Neural progenitor cell (in vitro differentiated cells): ENCODE measurements at regions not wholly inside any gene's neighbourhood (a gene's known extent, or its start where the extent isn't known, plus 50 kb on each side); places are given as distances from the start of the nearest gene placed in this dataset.

Experiments used
- DNase-seq: peaks from one replicate; pipeline ENCODE4 v3.0.0-alpha.2; 2016; ENCODE audit warnings: low spot score
- H2AFZ ChIP-seq: fragments of 200-600 bp; sonication (generic); replicated peaks from 2 replicates; pipeline ENCODE4 v1.6.1; 2016; ENCODE audit warnings: antibody characterized with exemption
- H3F3A ChIP-seq: fragments of 200-600 bp; sonication (generic); 2 replicates; pipeline ENCODE4 v1.6.1; 2016; ENCODE audit warnings: antibody characterized with exemption, low read depth
- H3K27ac ChIP-seq: fragments of 200-600 bp; sonication (generic); 2 replicates; pipeline ENCODE4 v1.5.1; 2016; ENCODE audit warnings: mild to moderate bottlenecking
- H3K27me3 ChIP-seq: fragments of 200-600 bp; sonication (generic); 2 replicates; pipeline ENCODE4 v1.6.1; 2016; ENCODE audit warnings: mild to moderate bottlenecking, moderate library complexity
- H3K36me3 ChIP-seq: fragments of 200-600 bp; sonication (generic); 2 replicates; pipeline ENCODE4 v1.5.1; 2016
- H3K4me1 ChIP-seq: fragments of 200-600 bp; sonication (generic); 2 replicates; pipeline ENCODE4 v1.6.1; 2016; ENCODE audit warnings: mixed run types
- H3K4me2 ChIP-seq: fragments of 200-600 bp; sonication (generic); 2 replicates; pipeline ENCODE4 v1.6.1; 2016
- H3K4me3 ChIP-seq: fragments of 200-600 bp; sonication (generic); 2 replicates; pipeline ENCODE4 v1.5.1; 2016
- H3K79me2 ChIP-seq: fragments of 200-600 bp; sonication (generic); 2 replicates; pipeline ENCODE4 v1.6.1; 2016; ENCODE audit warnings: low read depth
- H3K9ac ChIP-seq: fragments of 200-600 bp; sonication (generic); 2 replicates; pipeline ENCODE4 v1.6.1; 2016
- H3K9me3 ChIP-seq: fragments of 200-600 bp; sonication (generic); 2 replicates; pipeline ENCODE4 v1.5.1; 2016; ENCODE audit warnings: low read depth
- H4K20me1 ChIP-seq: fragments of 200-600 bp; sonication (generic); 2 replicates; pipeline ENCODE4 v1.6.1; 2016; ENCODE audit warnings: low read depth
- H3K27ac Mint-ChIP-seq: 3 replicates; pipeline ENCODE4 v1.8.0; 2021; ENCODE audit warnings: mixed read lengths
- H3K27me3 Mint-ChIP-seq: 2 replicates; pipeline ENCODE4 v1.8.0; 2022; ENCODE audit warnings: low read depth, mild to moderate bottlenecking, inconsistent platforms, moderate library complexity, mixed read lengths; ENCODE audit not compliant: insufficient read depth
- H3K36me3 Mint-ChIP-seq: 3 replicates; pipeline ENCODE4 v1.8.0; 2021; ENCODE audit warnings: mixed read lengths
- H3K4me1 Mint-ChIP-seq: 3 replicates; pipeline ENCODE4 v1.8.0; 2021; ENCODE audit warnings: mixed read lengths
- H3K4me3 Mint-ChIP-seq: 3 replicates; pipeline ENCODE4 v1.8.0; 2021; ENCODE audit warnings: mild to moderate bottlenecking, moderate library complexity, mixed read lengths
- H3K9me3 Mint-ChIP-seq: 3 replicates; pipeline ENCODE4 v1.8.0; 2020; ENCODE audit warnings: mixed read lengths
- EZH2 ChIP-seq: fragments of 200-600 bp; sonication (generic); IDR thresholded peaks from 2 replicates; pipeline ENCODE4 v1.6.1; 2017; ENCODE audit warnings: antibody characterized with exemption, mild to moderate bottlenecking, moderate library complexity
- EZH2phosphoT487 ChIP-seq: fragments of 200-600 bp; sonication (generic); IDR thresholded peaks from 2 replicates; pipeline ENCODE4 v1.6.1; 2017; ENCODE audit warnings: antibody characterized with exemption
- TF ChIP-seq, protein P1 (sequence below): fragments of 200-600 bp; sonication (generic); IDR thresholded peaks from 2 replicates; pipeline ENCODE4 v1.5.1; 2017; ENCODE audit warnings: antibody characterized with exemption, mild to moderate bottlenecking

DNA sequence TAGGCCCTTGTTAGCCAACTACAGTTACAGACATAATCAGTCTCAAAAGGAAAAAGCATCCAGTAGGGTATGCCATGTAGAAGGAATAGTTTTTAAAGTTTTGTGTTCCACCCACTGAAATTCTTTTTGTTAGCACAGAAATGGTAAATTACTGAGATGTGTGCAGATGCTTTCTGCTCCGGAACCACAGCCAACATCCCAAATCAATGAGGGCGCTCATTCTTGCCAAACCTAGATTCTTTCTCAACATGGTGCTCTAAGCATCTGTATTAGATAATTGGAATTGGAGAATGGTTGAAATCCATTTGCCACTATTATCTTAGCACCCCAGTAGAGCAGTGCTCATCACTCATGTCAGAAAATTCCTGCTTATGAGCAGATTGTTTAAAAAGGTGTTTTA lies 127.8 kb downstream of the SEC61B start:
- no peaks in the 10 kb centered on the region for H4K20me1 ChIP-seq
- Mint-ChIP-seq H3K27me3 (peaks cover 2% of the 10 kb centered on the region), H3K4me1 (no peaks in the 10 kb centered on the region), H3K4me3 (no peak overlapping the region), H3K36me3 (no peaks in the 10 kb centered on the region), H3K27ac (no peak overlapping the region), H3K9me3 (no peaks in the 10 kb centered on the region)
- no peaks in the 10 kb centered on the region for H3K9me3 ChIP-seq
- H3F3A ChIP-seq, result no peaks in the 10 kb centered on the region
- no peaks in the 10 kb centered on the region for H3K27me3 ChIP-seq
- TF ChIP-seq, protein P1, sequence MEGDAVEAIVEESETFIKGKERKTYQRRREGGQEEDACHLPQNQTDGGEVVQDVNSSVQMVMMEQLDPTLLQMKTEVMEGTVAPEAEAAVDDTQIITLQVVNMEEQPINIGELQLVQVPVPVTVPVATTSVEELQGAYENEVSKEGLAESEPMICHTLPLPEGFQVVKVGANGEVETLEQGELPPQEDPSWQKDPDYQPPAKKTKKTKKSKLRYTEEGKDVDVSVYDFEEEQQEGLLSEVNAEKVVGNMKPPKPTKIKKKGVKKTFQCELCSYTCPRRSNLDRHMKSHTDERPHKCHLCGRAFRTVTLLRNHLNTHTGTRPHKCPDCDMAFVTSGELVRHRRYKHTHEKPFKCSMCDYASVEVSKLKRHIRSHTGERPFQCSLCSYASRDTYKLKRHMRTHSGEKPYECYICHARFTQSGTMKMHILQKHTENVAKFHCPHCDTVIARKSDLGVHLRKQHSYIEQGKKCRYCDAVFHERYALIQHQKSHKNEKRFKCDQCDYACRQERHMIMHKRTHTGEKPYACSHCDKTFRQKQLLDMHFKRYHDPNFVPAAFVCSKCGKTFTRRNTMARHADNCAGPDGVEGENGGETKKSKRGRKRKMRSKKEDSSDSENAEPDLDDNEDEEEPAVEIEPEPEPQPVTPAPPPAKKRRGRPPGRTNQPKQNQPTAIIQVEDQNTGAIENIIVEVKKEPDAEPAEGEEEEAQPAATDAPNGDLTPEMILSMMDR, result no peak
- TF ChIP-seq EZH2phosphoT487 (no peak), EZH2 (no peak)
- no peaks in the 10 kb centered on the region for H3K4me1 ChIP-seq
- no peak overlapping the region for H3K4me3 ChIP-seq
- H2AFZ ChIP-seq, result no peak overlapping the region
- H3K27ac ChIP-seq, result no peak overlapping the region
- no peak overlapping the region for H3K4me2 ChIP-seq
- no peak overlapping the region for H3K9ac ChIP-seq
- DNase-seq, result no peak
- no peaks in the 10 kb centered on the region for H3K36me3 ChIP-seq
- no peaks in the 10 kb centered on the region for H3K79me2 ChIP-seq

DNA sequence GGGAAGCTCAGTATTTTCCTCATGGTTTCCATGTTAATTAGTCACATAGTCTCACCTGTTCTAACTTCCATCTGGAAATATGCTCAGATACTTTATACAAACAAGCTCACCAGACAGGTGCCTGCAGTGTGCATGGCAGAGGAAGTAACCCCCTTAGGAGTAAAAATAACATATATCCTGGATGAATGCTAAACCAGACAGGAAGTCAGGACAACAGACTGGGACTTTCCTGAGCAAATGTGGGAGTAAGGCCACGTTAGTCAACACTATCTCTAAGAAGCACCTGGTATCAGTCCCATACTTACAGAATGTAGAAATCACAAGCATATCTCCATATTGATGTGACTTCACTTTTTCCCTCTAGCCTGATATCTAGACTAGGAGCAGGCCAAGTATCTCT lies 128.4 kb downstream of the SEC61B start:
- Histone ChIP-seq H3K79me2 (no peaks in the 10 kb centered on the region), H3K4me3 (no peak overlapping the region), H3K27ac (no peak overlapping the region), H3K4me1 (no peaks in the 10 kb centered on the region), H3K36me3 (no peaks in the 10 kb centered on the region), H3K4me2 (no peak overlapping the region), H4K20me1 (no peaks in the 10 kb centered on the region), H3K27me3 (no peaks in the 10 kb centered on the region), H3K9ac (no peak overlapping the region), H2AFZ (no peak overlapping the region), H3K9me3 (no peaks in the 10 kb centered on the region), H3F3A (no peaks in the 10 kb centered on the region)
- H3K27ac Mint-ChIP-seq, result no peak overlapping the region
- no peaks in the 10 kb centered on the region for H3K36me3 Mint-ChIP-seq
- no peak overlapping the region for H3K4me3 Mint-ChIP-seq
- peaks cover 2% of the 10 kb centered on the region for H3K27me3 Mint-ChIP-seq
- TF ChIP-seq EZH2phosphoT487 (no peak), EZH2 (no peak)
- TF ChIP-seq, protein P1, result no peak
- no peak for DNase-seq
- no peaks in the 10 kb centered on the region for H3K4me1 Mint-ChIP-seq
- H3K9me3 Mint-ChIP-seq, result no peaks in the 10 kb centered on the region

DNA sequence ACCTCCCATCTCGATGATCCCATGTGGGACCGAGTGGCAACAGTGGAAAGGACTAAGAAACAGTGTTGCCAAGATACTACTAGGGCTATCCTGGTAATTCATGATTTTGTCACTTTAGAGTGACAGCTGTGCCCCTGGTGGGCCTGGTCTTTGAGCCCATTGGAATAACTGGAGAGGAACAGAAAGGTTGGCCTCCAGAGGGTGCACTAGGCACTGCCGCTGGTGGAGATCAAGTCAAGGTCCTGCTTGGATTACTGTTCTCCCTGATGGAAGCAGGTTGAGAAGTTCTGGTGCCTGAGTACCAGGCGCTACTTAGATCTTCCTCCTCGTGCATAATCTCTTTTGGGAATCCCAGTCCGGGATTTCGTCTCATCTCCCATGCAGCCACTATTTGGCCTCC lies 129.6 kb downstream of the SEC61B start:
- Histone ChIP-seq H3F3A (no peaks in the 10 kb centered on the region), H3K9ac (no peak overlapping the region), H3K9me3 (no peaks in the 10 kb centered on the region), H3K36me3 (no peaks in the 10 kb centered on the region), H3K27me3 (no peaks in the 10 kb centered on the region), H4K20me1 (no peaks in the 10 kb centered on the region), H3K79me2 (no peaks in the 10 kb centered on the region), H3K27ac (no peak overlapping the region), H2AFZ (no peak overlapping the region), H3K4me2 (no peak overlapping the region), H3K4me3 (no peak overlapping the region), H3K4me1 (no peaks in the 10 kb centered on the region)
- H3K4me1 Mint-ChIP-seq, result no peaks in the 10 kb centered on the region
- TF ChIP-seq, protein P1, result peak; percentile 20
- no peak for TF ChIP-seq EZH2phosphoT487
- no peak for TF ChIP-seq EZH2
- no peak overlapping the region for H3K27ac Mint-ChIP-seq
- no peak for DNase-seq
- H3K27me3 Mint-ChIP-seq, result no peaks in the 10 kb centered on the region
- no peaks in the 10 kb centered on the region for H3K36me3 Mint-ChIP-seq
- no peaks in the 10 kb centered on the region for H3K9me3 Mint-ChIP-seq
- H3K4me3 Mint-ChIP-seq, result no peak overlapping the region

DNA sequence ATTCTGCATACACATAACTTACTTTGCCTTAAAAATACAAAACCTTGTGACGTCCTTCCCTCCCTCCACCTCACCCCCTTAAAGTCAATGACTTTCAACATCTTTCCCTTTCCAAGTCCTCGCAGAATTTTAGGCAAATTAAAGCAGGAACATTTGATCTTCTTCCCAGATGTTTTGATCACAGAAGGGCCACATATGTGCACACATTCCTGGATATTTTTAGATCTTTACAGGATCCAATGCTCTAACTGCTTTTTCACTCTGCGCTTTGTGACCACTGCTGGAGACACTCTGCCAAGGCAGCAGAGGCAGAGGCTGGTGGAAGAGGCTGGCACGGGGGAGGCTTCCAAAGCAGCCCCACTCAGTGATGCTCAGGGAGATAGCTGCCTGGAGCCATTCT lies 130.7 kb downstream of the SEC61B start:
- no peak overlapping the region for H3K27ac Mint-ChIP-seq
- Histone ChIP-seq H3K4me3 (no peak overlapping the region), H3K27me3 (no peaks in the 10 kb centered on the region), H3K27ac (no peak overlapping the region), H3K9me3 (no peaks in the 10 kb centered on the region), H3K4me1 (no peaks in the 10 kb centered on the region), H3K79me2 (no peaks in the 10 kb centered on the region), H3K4me2 (no peak overlapping the region), H3K9ac (no peak overlapping the region), H4K20me1 (no peaks in the 10 kb centered on the region), H2AFZ (no peak overlapping the region), H3F3A (no peaks in the 10 kb centered on the region), H3K36me3 (no peaks in the 10 kb centered on the region)
- no peaks in the 10 kb centered on the region for H3K9me3 Mint-ChIP-seq
- TF ChIP-seq, protein P1, result no peak
- TF ChIP-seq EZH2phosphoT487 (no peak), EZH2 (no peak)
- DNase-seq, result no peak
- H3K27me3 Mint-ChIP-seq, result no peaks in the 10 kb centered on the region
- H3K4me3 Mint-ChIP-seq, result no peak overlapping the region
- no peaks in the 10 kb centered on the region for H3K36me3 Mint-ChIP-seq
- H3K4me1 Mint-ChIP-seq, result no peaks in the 10 kb centered on the region
